ENCODE measurements at regions not wholly inside any gene's neighbourhood (a gene's known extent, or its start where the extent isn't known, plus 50 kb on each side); places are given as distances from the start of the nearest gene placed in this dataset.

DNA sequence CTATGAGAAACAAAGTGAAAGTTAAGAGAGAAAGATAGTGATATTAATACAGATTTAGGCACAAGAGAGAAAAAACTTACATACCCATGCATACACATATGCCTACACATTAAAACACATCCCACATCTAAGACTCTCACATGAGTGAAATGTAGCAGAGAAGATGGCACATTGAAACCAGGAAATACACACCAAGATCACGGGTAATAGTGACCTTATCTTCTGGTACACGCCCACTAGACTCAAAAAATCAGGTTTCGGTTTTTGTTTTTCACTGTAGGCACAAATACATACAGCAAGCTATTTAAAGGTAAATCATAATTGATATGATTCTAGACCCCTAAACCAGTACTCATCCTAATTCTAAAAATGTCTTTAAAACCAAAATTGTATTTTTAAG is 225.2 kb upstream of the TAC1 start:
- TF ChIP-seq, protein P1, sequence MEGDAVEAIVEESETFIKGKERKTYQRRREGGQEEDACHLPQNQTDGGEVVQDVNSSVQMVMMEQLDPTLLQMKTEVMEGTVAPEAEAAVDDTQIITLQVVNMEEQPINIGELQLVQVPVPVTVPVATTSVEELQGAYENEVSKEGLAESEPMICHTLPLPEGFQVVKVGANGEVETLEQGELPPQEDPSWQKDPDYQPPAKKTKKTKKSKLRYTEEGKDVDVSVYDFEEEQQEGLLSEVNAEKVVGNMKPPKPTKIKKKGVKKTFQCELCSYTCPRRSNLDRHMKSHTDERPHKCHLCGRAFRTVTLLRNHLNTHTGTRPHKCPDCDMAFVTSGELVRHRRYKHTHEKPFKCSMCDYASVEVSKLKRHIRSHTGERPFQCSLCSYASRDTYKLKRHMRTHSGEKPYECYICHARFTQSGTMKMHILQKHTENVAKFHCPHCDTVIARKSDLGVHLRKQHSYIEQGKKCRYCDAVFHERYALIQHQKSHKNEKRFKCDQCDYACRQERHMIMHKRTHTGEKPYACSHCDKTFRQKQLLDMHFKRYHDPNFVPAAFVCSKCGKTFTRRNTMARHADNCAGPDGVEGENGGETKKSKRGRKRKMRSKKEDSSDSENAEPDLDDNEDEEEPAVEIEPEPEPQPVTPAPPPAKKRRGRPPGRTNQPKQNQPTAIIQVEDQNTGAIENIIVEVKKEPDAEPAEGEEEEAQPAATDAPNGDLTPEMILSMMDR (IDR thresholded peaks at IDR 0.05), result no peak
- no peak for TF ChIP-seq POLR2AphosphoS5 (IDR thresholded peaks at IDR 0.05)
- no peak for TF ChIP-seq EP300 (IDR thresholded peaks at IDR 0.05)
- no peak for TF ChIP-seq POLR2A (IDR thresholded peaks at IDR 0.05)

Measured in gastroesophageal sphincter (tissue), 3 donors.